SK-N-SH (cell line): ENCODE measurements at regions not wholly inside any gene's neighbourhood (a gene's known extent, or its start where the extent isn't known, plus 50 kb on each side); places are given as distances from the start of the nearest gene placed in this dataset.

Experiments used
- CTCF ChIP-seq: fragments of 200-600 bp; sonication (generic); IDR thresholded peaks from 2 replicates; pipeline ENCODE4 v1.6.1; 2017; ENCODE audit warnings: antibody characterized with exemption, mild to moderate bottlenecking, moderate library complexity
- EP300 ChIP-seq, 2 experiments: IDR thresholded peaks; 2 replicates each; pipeline versions ENCODE4 v1.4.0 to v1.6.1; 2012; ENCODE audit warnings: borderline replicate concordance in 1 of 2, low read depth in 1 of 2, low read length in 1 of 2
- GABPA ChIP-seq: IDR thresholded peaks from 2 replicates; pipeline ENCODE4 v1.4.0; 2012; ENCODE audit warnings: low read depth, mild to moderate bottlenecking
- GATA2 ChIP-seq: sonication (generic); formaldehyde crosslinking; IDR thresholded peaks from 2 replicates; pipeline ENCODE4 v1.5.0; 2020; ENCODE audit warnings: mild to moderate bottlenecking, missing genetic modification reagents
- MAX ChIP-seq: IDR thresholded peaks from 2 replicates; pipeline ENCODE4 v1.4.0; 2012; ENCODE audit warnings: low read depth
- MEF2A ChIP-seq: IDR thresholded peaks from 2 replicates; pipeline ENCODE4 v1.4.0; 2012; ENCODE audit warnings: low read depth, borderline replicate concordance
- POLR2AphosphoS5 ChIP-seq: IDR thresholded peaks from 2 replicates; pipeline ENCODE4 v1.6.1; 2012; ENCODE audit warnings: low read depth, low read length
- RAD21 ChIP-seq: IDR thresholded peaks from 2 replicates; pipeline ENCODE4 v1.6.1; 2012; ENCODE audit warnings: mild to moderate bottlenecking, low read length
- RFX5 ChIP-seq: IDR thresholded peaks from 2 replicates; pipeline ENCODE4 v1.6.1; 2012; ENCODE audit warnings: mild to moderate bottlenecking, improper control_type of control experiment, low read length
- YY1 ChIP-seq: IDR thresholded peaks from 2 replicates; pipeline ENCODE4 v1.4.0; 2012; ENCODE audit warnings: low read depth, mild to moderate bottlenecking
- TF ChIP-seq, protein P1 (sequence below): fragments of 150-350 bp; IDR thresholded peaks from 2 replicates; pipeline ENCODE4 v1.6.1; 2017; ENCODE audit warnings: antibody characterized with exemption, low read length, low read depth, borderline replicate concordance

DNA sequence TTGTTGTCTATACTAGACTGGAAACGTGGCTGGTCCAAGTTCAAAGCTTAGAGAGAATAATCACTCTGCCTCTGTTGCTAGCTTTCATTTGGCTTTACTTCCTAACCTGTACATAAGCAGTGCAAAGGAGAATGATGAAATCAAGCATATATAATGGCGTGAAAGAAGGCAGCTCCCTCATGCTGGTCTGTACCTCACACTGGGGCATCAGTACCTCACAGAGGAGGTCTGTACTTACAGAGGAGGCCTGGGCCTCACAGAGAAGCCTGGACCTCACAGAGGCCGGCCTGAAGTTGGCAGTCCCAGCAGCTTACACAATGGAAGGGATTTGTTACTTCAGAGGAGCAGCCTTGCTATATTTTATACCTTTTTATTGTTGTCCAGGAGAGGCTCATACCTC, 53.3 kb upstream of the MSI2 start:
- TF ChIP-seq CTCF, result no peak
- TF ChIP-seq MEF2A, result no peak
- TF ChIP-seq, protein P1, sequence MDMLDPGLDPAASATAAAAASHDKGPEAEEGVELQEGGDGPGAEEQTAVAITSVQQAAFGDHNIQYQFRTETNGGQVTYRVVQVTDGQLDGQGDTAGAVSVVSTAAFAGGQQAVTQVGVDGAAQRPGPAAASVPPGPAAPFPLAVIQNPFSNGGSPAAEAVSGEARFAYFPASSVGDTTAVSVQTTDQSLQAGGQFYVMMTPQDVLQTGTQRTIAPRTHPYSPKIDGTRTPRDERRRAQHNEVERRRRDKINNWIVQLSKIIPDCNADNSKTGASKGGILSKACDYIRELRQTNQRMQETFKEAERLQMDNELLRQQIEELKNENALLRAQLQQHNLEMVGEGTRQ, result no peak
- no peak for TF ChIP-seq MAX
- no peak for TF ChIP-seq GATA2
- TF ChIP-seq POLR2AphosphoS5, result no peak
- no peak for TF ChIP-seq RFX5
- TF ChIP-seq YY1, result no peak
- no peak for TF ChIP-seq EP300 (IDR thresholded peaks at IDR 0.05; ENCODE audit: borderline replicate concordance in 1 of 2, low read depth in 1 of 2, low read length in 1 of 2)
- TF ChIP-seq GABPA, result no peak
- no peak for TF ChIP-seq RAD21
